Pulmonary artery endothelial cell (primary cell): ENCODE measurements at regions not wholly inside any gene's neighbourhood (a gene's known extent, or its start where the extent isn't known, plus 50 kb on each side); places are given as distances from the start of the nearest gene placed in this dataset.

Experiments
- DNase-seq: peaks from one replicate; pipeline ENCODE4 v3.0.0-alpha.2; 2011; ENCODE audit warnings: low read depth, low spot score

DNA sequence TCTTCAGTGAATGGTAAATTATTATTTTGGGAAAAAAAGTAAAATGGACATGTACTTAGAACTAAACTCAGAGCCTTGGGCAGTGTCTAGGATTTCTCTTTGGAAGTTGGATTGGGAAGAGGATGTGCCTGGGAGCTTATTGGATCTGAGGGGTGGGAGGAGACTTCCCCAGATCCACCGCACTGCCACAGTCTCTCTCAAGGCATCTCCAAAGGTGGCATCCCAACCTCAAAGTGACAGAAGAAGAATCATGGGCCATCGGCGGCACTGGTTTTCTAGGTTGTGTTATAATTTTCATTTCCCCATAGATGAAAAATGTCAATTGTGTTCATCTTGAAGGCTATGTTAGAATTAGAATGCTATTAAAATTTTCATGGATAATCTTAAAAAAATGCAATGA lies 66.8 kb upstream of the CD93 start:
- DNase-seq = no peak

DNA sequence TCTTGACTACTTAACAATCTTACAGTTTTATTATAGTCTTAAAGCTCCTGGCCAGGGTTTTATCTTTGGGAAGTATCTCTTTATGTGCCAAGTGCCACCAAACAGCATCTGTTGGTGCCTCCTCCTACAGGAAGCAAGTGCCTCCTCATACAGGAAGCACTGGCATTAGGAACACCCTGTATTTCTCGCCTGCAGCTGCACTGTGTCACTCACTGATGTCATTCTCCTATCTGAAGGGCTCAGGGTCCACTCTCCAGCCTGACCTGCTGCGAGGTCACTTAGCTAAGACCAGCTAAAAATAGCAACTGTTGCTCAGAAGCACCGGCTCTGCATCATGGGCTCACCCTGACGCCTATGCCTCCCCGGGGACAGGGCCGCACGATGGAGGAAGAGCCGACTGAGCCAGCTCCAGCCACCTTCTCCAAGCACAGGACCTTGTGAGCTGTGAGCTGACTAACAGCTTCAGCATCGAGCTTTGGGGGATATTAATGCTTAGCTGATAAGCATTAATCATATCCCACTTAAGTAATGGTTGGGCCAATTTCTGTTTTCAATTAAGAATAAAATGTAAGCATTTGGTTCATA lies 66.3 kb upstream of the CD93 start:
- no peak for DNase-seq

DNA sequence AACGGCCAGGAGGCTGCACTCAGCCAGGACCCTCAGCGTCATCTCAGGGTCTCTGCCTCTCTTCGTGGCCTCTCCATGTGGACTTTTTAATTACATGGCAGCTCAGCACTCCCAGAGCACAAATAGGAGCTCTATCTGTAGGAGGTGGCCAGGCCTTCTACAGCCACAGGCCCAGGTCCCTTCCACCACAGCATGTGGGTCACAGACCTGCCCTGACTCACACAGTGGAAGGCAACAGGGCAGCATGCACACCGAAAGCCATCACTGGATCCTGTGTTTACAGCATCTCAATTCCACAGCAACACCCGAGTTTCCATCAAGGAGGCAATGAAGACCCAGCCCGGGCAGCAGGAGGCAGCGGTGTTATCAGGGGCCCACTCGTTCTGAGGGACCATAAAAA lies 65.8 kb upstream of the CD93 start:
- no peak for DNase-seq

DNA sequence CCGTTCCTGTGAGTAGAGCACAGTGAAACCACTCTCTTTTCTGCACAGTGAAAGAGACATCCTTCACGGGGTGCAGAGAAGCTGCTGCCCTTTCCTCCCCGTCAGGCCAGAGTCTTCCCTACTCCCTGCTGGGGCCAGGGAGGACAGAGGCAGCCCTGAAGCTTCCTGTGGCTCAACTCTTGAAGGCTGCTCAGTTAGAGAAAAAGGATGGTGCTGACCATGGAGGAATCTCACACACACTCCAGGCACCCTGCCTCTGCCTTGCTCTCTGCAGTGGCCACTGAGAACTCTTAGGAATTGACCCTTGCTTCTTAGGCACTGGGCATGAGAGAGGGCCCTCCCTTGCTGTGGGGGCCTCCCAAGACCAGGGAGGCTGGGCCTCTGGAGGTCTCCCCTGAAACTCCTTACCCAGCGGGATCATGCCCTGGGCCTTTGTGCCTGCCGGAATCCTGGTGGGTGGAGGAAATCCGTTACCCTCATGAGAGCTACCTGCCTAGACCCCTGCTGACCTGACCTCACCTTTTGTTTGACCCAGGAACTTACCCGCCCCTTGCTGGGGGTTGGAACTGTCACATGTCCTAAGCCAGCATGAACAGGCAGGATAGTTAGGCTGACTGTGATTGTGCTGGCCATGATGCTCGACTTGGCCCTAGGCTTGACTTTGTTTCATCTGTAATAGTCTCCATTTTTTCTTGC lies 65.0 kb upstream of the CD93 start:
- DNase-seq = no peak

DNA sequence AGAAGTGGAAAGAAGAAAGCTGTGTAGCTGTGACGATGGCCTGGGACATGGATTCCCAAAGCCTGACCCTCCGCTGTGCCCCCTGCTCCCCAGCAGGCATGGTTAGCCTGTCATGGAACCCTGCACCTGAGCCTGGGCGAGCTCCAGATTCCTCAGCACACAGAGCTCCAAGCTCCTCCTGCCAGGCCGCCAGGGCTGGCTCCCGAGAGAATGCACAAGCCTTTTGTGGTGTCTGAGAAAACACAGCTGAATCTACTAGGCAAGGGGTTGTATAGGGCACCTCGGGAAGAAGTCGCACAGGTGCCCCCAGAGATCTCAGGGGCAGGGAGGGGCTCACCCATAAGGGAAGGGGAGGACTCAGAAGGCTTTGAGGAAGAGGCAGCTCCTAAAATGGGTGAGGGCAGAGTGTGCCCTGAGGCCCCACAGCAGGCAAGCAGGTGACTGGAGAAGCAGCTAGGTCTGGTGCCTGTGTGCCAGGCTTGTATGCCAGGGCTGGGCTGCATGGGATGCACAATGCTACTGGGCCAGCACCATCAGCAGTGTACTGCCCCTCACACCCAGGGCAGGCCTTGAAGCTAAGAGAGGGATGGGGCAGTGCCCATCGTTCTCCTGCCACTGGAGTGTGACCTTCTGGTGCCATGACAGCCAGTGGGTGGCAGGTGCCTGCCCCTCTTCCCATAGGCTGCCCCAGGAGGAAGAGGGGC lies 64.3 kb upstream of the CD93 start:
- no peak for DNase-seq

DNA sequence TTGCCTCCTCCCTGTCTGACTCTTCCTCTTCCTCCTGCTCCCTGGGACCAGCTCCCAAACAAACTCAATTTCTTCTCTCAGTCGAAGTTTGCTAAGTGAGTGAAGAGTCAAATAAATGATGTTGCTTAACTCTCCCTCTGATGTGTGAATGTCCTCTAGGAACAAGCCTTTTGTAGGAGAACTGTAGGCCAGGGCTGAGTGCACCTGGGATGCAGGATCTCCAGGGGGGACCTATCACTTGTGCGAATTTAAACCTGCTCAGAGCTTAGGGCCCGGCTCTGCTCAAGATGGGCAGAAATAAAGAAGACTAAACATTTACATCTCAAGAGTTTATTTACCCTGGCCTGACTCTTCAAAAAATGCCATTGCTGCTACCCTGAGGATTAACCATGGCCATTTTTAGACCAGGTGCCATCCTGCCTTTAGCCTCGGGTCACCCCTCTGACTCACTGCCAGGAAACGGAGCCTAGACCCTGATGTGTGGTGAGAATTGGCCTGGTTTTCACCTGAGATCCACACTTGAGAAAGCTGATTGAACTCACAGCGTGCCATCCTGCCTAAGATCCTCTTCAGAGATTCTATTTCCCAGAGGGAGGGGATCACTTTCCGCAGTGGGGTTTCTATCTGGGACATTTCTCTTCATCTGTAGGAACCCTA lies 63.6 kb upstream of the CD93 start:
- DNase-seq = no peak

DNA sequence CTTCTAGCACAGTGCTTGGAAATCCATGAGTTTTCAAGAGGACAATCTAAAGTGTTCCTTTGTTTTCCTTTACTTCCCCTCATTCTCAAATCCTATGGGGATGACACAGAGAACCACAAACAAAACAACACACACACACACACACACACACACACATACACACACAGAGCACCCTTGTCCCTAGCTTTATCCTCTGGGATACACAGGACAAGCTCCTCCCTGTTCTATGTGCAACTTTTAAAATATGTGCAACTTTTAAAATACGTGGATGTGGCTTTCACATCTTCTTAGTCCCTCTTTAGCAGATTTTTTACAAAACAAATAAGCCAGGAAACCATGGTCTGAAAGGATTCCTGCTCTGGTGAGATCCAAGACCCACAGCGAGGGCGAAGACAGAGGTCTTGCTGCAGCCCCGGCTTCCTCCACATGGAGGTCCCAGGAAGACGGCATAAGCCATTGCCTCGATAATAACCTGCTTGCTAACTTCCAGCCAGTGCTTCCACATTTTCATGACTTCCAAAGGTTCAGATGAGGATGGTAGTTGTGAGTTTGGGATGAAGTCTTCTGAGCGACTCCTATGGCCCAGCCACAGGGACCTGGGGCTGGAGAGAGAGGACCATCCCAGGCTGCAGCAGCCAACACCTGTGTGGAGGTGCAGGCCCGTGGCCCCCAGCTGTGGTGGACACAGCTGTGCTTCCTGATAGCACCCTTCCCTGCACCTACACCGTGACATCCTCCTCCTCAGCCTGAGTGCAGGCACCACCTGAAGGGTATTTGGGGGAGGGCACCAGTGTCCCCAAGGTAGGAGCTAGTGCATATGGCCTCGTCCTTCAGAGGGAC lies 62.8 kb upstream of the CD93 start:
- DNase-seq = no peak

DNA sequence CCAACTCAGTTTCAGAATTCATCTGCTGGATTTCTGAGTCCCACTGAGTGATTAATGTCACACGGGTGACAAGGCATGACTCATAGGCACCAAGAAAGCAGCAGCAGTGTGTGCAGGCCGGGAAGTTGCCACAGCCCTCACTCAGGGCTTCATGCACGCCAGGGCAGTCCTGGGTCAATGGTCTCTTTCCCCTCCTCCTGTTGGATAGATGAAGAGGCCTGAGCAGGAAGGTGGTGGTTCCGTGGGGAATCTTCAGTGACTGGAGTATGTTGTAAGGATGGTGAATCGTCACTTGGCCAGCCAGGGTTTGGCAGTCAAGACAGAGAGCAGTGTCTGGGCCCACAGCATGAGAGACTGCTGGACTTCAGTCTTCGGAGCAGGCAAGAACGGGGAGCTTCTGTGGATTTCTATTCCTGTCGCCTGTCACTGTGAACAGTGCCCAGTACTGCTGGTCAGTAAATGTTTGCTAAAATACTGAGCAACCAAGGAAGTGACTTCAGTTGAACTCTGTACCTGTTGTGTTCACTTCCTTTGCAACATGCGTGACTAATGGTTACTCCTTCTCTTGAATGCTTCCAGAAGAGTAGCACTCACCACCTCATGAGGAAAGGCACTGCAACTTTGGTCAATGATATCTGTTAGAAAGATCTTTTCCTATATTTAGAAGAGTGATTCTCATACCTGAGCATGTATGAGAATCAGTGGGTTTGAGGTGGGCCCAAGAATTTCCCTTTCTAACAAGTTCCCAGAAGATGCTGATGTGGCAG lies 62.0 kb upstream of the CD93 start:
- DNase-seq = no peak

DNA sequence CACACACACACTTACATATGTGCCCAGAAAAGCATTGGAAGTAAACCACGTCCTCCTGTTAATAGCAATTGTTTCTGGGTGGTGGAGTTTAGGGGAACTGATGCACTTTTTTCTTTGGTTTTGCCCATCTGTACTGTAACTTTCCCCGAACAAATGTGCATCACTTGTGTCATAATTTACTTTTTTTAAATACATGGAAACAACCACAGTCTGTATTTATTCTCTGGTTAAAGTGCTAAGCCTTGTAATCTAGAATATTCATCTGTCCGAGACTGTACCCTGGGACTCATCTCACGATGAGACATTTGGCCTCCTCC lies 61.5 kb upstream of the CD93 start:
- no peak for DNase-seq

DNA sequence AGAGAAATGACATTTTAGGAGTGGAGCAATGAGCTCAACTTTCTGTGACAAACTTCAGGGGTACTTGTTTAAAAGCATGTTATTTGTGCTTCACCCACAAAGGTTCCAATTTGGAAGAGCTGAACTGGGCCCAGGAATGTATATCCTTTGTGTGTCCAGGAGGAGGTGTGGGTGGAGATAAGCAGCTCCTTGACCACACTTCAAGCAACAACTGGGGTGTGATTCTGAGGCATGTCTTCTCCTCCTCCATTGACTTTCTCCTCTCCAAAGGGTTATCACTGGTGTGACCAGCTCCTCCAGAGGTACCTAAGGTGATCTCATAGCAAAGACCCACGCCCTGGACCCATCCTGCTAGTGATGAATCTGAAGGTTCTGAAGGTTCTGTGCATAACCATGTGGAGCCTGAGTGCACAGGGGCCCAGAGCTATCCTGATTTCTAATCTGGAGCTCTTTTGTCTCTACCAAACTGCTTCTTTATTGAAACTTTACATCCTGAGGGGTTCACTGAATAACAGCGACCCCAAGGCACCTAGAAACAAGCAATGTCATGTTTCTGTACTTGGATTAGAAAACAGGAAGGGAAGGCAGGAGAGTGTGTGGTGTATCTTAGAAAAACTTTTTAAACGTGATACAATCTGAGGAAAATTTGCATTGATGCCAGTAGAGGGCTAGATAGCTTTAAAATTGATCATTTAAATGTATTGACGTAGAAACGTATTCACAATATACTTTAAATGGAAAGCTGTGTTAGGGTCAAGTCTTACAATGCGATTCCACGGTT lies 60.9 kb upstream of the CD93 start:
- no peak for DNase-seq

DNA sequence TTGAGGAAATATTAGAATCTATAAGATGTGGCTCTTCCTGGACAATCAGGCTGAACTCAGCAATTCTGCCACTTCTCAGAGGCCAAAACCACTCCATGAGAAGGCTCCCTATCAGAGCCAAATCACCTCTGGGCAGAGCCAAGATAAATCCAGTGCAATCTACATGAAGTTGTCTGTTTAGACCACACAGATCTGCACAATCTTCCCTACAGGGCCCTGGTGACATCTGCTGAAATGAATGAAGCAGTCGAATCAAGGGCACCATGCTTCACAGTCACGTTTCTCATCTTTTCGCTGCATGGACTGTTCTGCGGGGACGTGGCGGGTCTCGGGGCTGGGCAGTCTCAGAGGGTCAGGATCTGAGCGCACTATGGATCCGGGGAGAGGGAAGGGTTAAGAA lies 60.1 kb upstream of the CD93 start:
- no peak for DNase-seq

DNA sequence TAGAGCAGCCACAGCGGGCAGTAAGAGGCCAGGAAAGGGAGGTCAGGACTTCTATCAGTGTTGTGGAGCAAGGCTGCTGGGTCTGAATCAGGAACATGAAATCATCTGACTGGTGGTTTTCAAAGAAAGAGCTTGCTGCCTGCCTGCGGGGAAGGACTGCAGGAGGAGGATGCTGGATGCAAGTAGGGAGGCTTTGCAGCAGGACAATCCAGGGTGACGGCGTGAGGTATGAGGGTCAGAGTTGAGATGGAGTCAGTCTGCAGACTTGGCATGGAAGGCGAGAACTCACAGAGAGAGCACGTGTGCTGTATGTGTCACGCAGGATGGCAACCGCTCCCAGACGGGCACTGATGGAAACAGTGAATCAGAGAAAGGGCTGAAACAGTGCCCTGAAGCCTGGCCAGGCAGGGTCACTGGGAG lies 59.2 kb upstream of the CD93 start:
- peak; percentile 86 for DNase-seq

DNA sequence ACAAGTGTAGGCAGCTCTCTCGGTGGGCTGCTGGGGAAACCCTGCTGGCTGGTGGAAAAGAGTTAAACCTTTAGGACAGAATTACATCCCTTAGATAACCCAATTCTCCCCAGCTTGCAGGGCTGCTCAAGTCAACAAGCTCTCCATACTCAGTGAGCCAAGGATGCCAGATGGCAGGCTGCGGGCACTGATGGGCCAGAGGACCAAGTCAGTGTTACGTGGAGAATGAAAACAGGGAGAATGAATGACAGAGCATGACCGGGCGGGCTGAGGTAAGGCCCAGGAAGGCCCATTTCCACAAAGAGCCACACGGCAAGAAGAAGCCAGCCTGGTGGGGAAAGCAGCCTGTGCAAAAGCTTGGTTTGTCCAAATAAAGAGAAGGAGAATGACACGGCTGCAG lies 58.7 kb upstream of the CD93 start:
- DNase-seq = no peak

DNA sequence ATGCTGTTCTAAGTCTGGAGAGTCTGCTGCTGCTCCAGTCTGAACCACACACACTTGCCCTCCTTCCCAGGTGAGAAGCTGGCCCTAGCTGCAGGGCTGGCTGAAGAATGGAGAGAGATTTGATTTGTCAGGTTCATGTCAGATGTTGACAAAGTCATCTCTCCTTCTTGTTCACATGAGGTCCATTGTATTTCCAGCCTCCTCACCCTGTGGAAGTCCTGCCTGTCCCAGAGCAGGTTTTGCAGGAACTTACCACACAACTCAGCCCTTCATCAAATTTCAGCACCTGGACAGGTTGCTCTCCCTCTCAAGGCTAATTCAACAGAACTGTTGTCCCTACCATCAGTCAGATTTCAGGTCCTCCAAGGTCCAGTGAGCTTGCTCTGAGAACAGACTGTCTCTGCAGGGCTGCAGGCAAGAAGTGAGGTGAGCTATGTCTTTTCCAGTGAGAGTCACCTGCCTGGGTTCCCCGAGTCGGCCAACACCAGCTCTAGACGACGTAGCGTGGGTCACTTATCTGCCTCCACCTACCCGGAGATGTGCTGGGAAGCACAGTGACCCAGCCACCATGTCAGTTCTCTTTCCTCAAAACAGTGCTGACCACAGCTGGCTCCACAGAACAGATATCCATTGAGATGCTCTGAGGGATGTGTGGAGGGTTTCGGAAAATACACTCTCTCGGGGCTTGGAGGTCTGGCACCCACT lies 58.0 kb upstream of the CD93 start:
- DNase-seq = no peak

DNA sequence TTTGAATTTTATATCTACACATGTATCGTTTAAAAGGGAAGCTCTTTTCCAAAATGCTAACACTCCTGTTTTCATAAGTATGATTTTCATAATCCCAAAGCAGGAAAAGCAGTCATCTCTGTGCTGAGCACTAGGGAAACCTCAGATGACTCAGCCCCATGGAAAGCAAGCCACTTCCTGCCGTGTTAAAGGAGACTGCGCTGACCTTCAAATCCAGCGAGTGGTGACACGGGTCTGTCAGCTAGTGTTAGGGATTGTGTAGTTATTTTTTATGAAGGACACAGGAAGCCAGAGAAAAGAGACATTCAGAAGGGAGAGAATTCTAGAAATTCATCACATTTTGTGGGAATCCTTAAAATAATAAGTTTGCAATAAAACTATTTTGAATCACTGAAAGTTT lies 57.0 kb upstream of the CD93 start:
- DNase-seq = peak; percentile 80

DNA sequence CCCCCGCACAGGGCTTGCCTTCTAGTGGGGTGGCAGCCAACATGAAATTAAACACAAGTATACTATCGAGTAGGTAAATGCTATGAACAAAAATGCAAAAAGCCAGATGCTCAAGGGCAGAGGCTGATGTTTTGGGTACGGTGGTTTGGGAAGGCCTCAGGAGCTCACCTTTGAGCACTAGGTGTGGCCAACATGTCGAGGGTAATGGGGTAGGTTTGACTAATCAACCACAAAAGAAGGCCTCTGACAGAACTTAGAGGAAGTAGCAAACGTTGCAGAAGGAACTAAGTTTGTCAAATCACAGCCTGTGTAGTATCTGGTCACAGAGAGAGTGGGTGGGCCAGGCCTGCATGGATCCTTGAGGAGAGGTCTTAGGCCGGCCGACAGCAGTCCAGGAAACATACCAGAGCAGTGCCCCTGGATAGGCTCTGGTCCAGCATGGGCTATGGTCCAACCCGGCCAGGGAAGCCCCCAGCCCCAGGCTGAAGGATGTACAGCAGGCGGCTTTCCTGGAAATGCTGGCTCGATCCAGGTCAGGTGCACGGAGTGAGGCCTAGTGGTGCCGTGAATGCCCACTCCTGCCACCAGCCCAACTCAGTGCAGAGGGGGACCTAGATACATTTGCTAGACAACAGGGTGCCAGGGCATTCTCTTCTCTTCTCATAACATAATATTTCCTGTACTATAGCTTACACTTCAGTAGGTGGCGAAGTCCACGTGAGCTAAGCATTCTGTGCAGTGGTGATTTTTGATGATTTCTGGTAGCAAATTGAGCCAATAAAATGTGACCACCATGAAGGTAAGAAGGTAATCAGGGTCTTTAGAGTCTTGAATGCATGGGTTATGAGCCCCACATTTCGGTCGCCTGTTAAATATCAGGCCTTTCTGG lies 56.3 kb upstream of the CD93 start:
- no peak for DNase-seq

DNA sequence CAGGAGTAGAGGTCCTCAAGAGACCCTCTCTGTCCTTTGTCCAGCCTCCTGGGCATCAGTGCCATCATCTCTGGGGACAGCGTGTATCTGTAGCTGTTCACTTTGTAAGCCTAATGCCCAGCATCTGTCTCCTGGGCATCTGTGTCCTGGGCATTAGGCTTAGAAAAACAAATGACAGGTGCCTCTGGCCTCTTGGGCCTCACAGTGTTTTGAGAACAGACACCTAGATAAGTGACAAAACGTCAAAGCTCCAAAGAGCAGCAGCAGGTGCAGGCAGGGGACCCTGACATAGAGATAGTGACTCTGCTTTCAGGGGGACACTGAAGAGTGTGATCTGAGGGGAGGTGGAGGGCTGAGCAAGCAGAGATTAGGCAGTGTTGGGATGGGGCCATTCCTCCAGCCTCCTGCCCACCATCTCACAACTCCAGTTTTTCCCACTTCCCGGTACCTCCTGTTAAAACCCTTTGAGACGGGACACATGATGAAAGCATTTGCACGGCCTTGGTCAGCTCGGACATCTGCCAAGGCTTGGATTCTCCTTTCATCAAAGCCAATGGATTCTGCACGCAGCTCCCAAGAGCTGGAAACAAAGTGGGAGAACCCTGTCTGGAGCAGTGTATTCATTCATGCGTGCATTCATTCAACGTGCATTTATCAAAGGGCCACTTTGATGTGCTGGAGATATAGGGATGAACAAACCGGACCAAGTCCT lies 55.5 kb upstream of the CD93 start:
- no peak for DNase-seq

DNA sequence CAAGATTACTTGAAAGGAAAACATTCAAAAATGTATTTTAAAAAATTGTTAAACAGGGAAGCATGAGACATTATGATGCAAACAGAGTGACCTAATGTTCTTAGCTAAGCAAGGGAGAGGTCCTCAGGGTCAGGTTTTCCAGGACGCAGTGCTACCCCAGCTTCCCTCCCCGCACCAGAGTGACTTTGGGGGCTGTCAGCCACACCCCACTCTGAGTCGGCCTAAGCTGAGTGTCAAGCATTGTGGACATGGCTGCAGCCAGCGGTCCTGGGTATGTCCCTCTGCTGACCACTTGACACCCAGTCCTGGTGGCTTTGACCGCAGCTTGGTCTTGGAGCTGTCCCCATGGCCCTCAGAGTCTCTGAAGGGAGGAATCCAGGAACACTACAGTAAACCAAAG lies 54.9 kb upstream of the CD93 start:
- no peak for DNase-seq
